Esophagus squamous epithelium (tissue), 4 donors: ENCODE measurements at regions not wholly inside any gene's neighbourhood (a gene's known extent, or its start where the extent isn't known, plus 50 kb on each side); places are given as distances from the start of the nearest gene placed in this dataset.

ENCODE experiments used
- CTCF ChIP-seq, 6 experiments: fragments of 450-650 bp in 4 of 6; fragments of 200-600 bp in 2 of 6; sonication (generic) in 2 of 6; IDR thresholded peaks; one replicate each; pipeline ENCODE4 v1.5.1; 2016 to 2019; ENCODE audit warnings: antibody characterized with exemption in 6 of 6, mild to moderate bottlenecking in 4 of 6, moderate library complexity in 4 of 6
- POLR2A ChIP-seq, 4 donors: fragments of 450-650 bp; IDR thresholded peaks; one replicate each; pipeline ENCODE4 v1.6.1; 2017; ENCODE audit warnings: antibody characterized with exemption in 4 of 4, mild to moderate bottlenecking in 4 of 4, moderate library complexity in 3 of 4

- TF ChIP-seq CTCF (IDR thresholded peaks at IDR 0.05) (no peak), POLR2A (IDR thresholded peaks at IDR 0.05) (no peak)
Measured at GRCh38 chr17:79395545-79395944, 215.3 kb downstream of the RBFOX3 start.
